Jurkat, Clone E6-1 (cell line): ENCODE measurements at regions not wholly inside any gene's neighbourhood (a gene's known extent, or its start where the extent isn't known, plus 50 kb on each side); places are given as distances from the start of the nearest gene placed in this dataset.

Experiments
- DNase-seq: peaks from one replicate; pipeline ENCODE4 v3.0.0-alpha.2; 2011; ENCODE audit warnings: low read depth, low spot score
- H3K4me3 ChIP-seq: 2 replicates; pipeline ENCODE4 v1.5.1; 2011; ENCODE audit warnings: mild to moderate bottlenecking, low read length, control low read depth, moderate library complexity

GRCh38 chr6:165864925-165865324 is 201.9 kb upstream of the PDE10A start:
- peak; percentile 37 for DNase-seq

GRCh38 chr6:165864218-165864617 is 201.2 kb upstream of the PDE10A start:
- H3K4me3 ChIP-seq = no peak overlapping the region
- DNase-seq = no peak

More at GRCh38 chr6:165864925-165865324, 201.9 kb upstream of the PDE10A start:
- H3K4me3 ChIP-seq = no peak overlapping the region

- DNase-seq = no peak
- H3K4me3 ChIP-seq = no peak overlapping the region
Measured at GRCh38 chr6:165863801-165864200, 200.8 kb upstream of the PDE10A start.

- H3K4me3 ChIP-seq = no peak overlapping the region
- DNase-seq = no peak
Measured at GRCh38 chr6:165862813-165863212, 199.8 kb upstream of the PDE10A start.

- H3K4me3 ChIP-seq = no peak overlapping the region
- no peak for DNase-seq
Measured at GRCh38 chr6:165861226-165861625, 198.2 kb upstream of the PDE10A start.

- no peak overlapping the region for H3K4me3 ChIP-seq
- DNase-seq = no peak
Measured at GRCh38 chr6:165858586-165858985, 195.5 kb upstream of the PDE10A start.

- H3K4me3 ChIP-seq = no peak overlapping the region
- no peak for DNase-seq
Measured at GRCh38 chr6:165855856-165856255, 192.8 kb upstream of the PDE10A start.

GRCh38 chr6:165854863-165855593 is 192.0 kb upstream of the PDE10A start:
- no peak overlapping the region for H3K4me3 ChIP-seq
- no peak for DNase-seq

- DNase-seq = no peak
- H3K4me3 ChIP-seq = no peak overlapping the region
Measured at GRCh38 chr6:165854061-165854862, 191.2 kb upstream of the PDE10A start.

- H3K4me3 ChIP-seq = no peak overlapping the region
Measured at GRCh38 chr6:165852676-165853075, 189.6 kb upstream of the PDE10A start.

GRCh38 chr6:165850434-165851019 is 187.5 kb upstream of the PDE10A start:
- no peak overlapping the region for H3K4me3 ChIP-seq
- DNase-seq = peak; percentile 37

More at GRCh38 chr6:165852676-165853075, 189.6 kb upstream of the PDE10A start:
- DNase-seq = no peak

- DNase-seq = peak; percentile 51
- H3K4me3 ChIP-seq = no peak overlapping the region
Measured at GRCh38 chr6:165849534-165850430, 186.7 kb upstream of the PDE10A start.

- H3K4me3 ChIP-seq = no peak overlapping the region
- no peak for DNase-seq
Measured at GRCh38 chr6:165848086-165848426, 185.0 kb upstream of the PDE10A start.

GRCh38 chr6:165847407-165848085 is 184.5 kb upstream of the PDE10A start:
- peak; percentile 9 for DNase-seq
- no peak overlapping the region for H3K4me3 ChIP-seq

GRCh38 chr6:165846123-165846966 is 183.3 kb upstream of the PDE10A start:
- no peak overlapping the region for H3K4me3 ChIP-seq
- no peak for DNase-seq

GRCh38 chr6:165845493-165845892 is 182.5 kb upstream of the PDE10A start:
- H3K4me3 ChIP-seq = no peak overlapping the region
- no peak for DNase-seq

- no peak for DNase-seq
- no peak overlapping the region for H3K4me3 ChIP-seq
Measured at GRCh38 chr6:165844801-165845364, 181.8 kb upstream of the PDE10A start.

- H3K4me3 ChIP-seq = no peak overlapping the region
- no peak for DNase-seq
Measured at GRCh38 chr6:165844232-165844631, 181.2 kb upstream of the PDE10A start.
